SK-N-SH (cell line): ENCODE measurements at regions not wholly inside any gene's neighbourhood (a gene's known extent, or its start where the extent isn't known, plus 50 kb on each side); places are given as distances from the start of the nearest gene placed in this dataset.

ENCODE experiments used
- CTCF ChIA-PET: fragments of 300-600, 350-600 bp; formaldehyde crosslinking; extraction: SDS; loops from one replicate; lab custom pipeline; 2021; lab: Yijun Ruan, JAX
- POLR2A ChIA-PET: fragments of 350-600 bp; sonication (Branson Sonifier 250); formaldehyde crosslinking; extraction: SDS; loops from one replicate; lab custom pipeline; 2020; ENCODE audit warnings: antibody characterized with exemption, inconsistent platforms; lab: Yijun Ruan, JAX
- DNase-seq: peaks from one replicate; pipeline ENCODE4 v3.0.0; 2012
- H2AFZ ChIP-seq: fragments of 200-600 bp; sonication (generic); 2 replicates; pipeline ENCODE4 v1.8.1; 2016; ENCODE audit warnings: antibody characterized with exemption, mild to moderate bottlenecking, low read depth
- H3F3A ChIP-seq: fragments of 200-600 bp; sonication (generic); replicated peaks from 2 replicates; pipeline ENCODE3; 2016; ENCODE audit warnings: antibody characterized with exemption, mild to moderate bottlenecking; ENCODE audit not compliant: insufficient read depth
- H3K27ac ChIP-seq, 2 experiments: fragments of 200-500 bp in 1 of 2; fragments of 200-600 bp in 1 of 2; sonication (Bioruptor generic) in 1 of 2; sonication (generic), shearing (Covaris generic) in 1 of 2; 2 replicates each; pipeline versions ENCODE4 v1.5.1 to v1.6.1; 2014 to 2016; ENCODE audit warnings: low read depth in 2 of 2, inconsistent platforms in 1 of 2, low read length in 1 of 2, mild to moderate bottlenecking in 1 of 2, mixed read lengths in 1 of 2
- H3K27me3 ChIP-seq: fragments of 200-600 bp; sonication (generic), shearing (Covaris generic); 2 replicates; pipeline ENCODE4 v1.6.1; 2016; ENCODE audit warnings: mixed run types; ENCODE audit not compliant: insufficient read depth
- H3K36me3 ChIP-seq, 2 experiments: fragments of 200-500 bp in 1 of 2; fragments of 200-600 bp in 1 of 2; sonication (Bioruptor generic) in 1 of 2; sonication (generic) in 1 of 2; replicated peaks in 1 of 2; 2 replicates each; pipeline versions ENCODE3 to v1.5.1; 2014 to 2016; ENCODE audit warnings: low read length in 1 of 2, mild to moderate bottlenecking in 1 of 2; ENCODE audit not compliant: insufficient read depth in 2 of 2, control insufficient read depth in 1 of 2
- H3K4me1 ChIP-seq, 2 experiments: fragments of 200-500 bp in 1 of 2; fragments of 200-600 bp in 1 of 2; sonication (Bioruptor generic) in 1 of 2; sonication (generic), shearing (Covaris generic) in 1 of 2; 2 replicates each; pipeline versions ENCODE4 v1.5.1 to v1.6.1; 2014 to 2016; ENCODE audit warnings: low read depth in 1 of 2, low read length in 1 of 2, mixed run types in 1 of 2; ENCODE audit not compliant: insufficient read depth in 2 of 2, control insufficient read depth in 1 of 2
- H3K4me2 ChIP-seq: fragments of 200-600 bp; sonication (generic), shearing (Covaris generic); 2 replicates; pipeline ENCODE4 v1.6.1; 2017; ENCODE audit warnings: mixed run types
- H3K4me3 ChIP-seq, 2 experiments: fragments of 200-500 bp in 1 of 2; fragments of 200-600 bp in 1 of 2; sonication (Bioruptor generic) in 1 of 2; sonication (generic), shearing (Covaris generic) in 1 of 2; 2 replicates each; pipeline versions ENCODE4 v1.5.1 to v1.8.1; 2014 to 2016; ENCODE audit warnings: low read depth in 2 of 2, inconsistent platforms in 1 of 2, low read length in 1 of 2, mild to moderate bottlenecking in 1 of 2, mixed read lengths in 1 of 2, moderate library complexity in 1 of 2
- H3K79me2 ChIP-seq: fragments of 200-600 bp; sonication (generic); 2 replicates; pipeline ENCODE4 v1.8.1; 2017; ENCODE audit warnings: mild to moderate bottlenecking; ENCODE audit not compliant: insufficient read depth
- H3K9ac ChIP-seq: fragments of 200-600 bp; sonication (generic); 2 replicates; pipeline ENCODE4 v1.6.1; 2017; ENCODE audit warnings: mixed run types
- H3K9me2 ChIP-seq: fragments of 200-600 bp; sonication (generic); 2 replicates; pipeline ENCODE4 v1.6.1; 2017; ENCODE audit warnings: mixed run types
- H3K9me3 ChIP-seq: fragments of 200-600 bp; sonication (generic); 2 replicates; pipeline ENCODE4 v1.6.1; 2017; ENCODE audit warnings: mixed run types, mild to moderate bottlenecking, moderate library complexity
- H4K20me1 ChIP-seq: fragments of 200-600 bp; sonication (generic); 2 replicates; pipeline ENCODE4 v1.6.1; 2017; ENCODE audit warnings: mild to moderate bottlenecking, mixed run types; ENCODE audit not compliant: insufficient read depth
- ELF1 ChIP-seq: IDR thresholded peaks from 2 replicates; pipeline ENCODE4 v1.4.0; 2012
- EZH2phosphoT487 ChIP-seq: fragments of 200-600 bp; sonication (generic); IDR thresholded peaks from 2 replicates; pipeline ENCODE4 v1.6.1; 2017; ENCODE audit warnings: low read depth, mixed run types, mild to moderate bottlenecking, antibody characterized with exemption, moderate library complexity, borderline replicate concordance
- MEF2A ChIP-seq: IDR thresholded peaks from 2 replicates; pipeline ENCODE4 v1.4.0; 2012; ENCODE audit warnings: low read depth, borderline replicate concordance
- NRF1 ChIP-seq: IDR thresholded peaks from 2 replicates; pipeline ENCODE4 v1.6.1; 2012; ENCODE audit warnings: low read depth, mild to moderate bottlenecking, low read length
- RCOR1 ChIP-seq: fragments of 150-350 bp; IDR thresholded peaks from 2 replicates; pipeline ENCODE4 v1.6.1; 2017; ENCODE audit warnings: antibody characterized with exemption, low read length
- RFX5 ChIP-seq: IDR thresholded peaks from 2 replicates; pipeline ENCODE4 v1.6.1; 2012; ENCODE audit warnings: mild to moderate bottlenecking, improper control_type of control experiment, low read length
- RXRA ChIP-seq: IDR thresholded peaks from 2 replicates; pipeline ENCODE4 v1.4.0; 2012; ENCODE audit warnings: low read depth, mild to moderate bottlenecking, borderline replicate concordance
- TCF12 ChIP-seq: IDR thresholded peaks from 2 replicates; pipeline ENCODE4 v1.4.0; 2012
- TEAD4 ChIP-seq: IDR thresholded peaks from 2 replicates; pipeline ENCODE4 v1.4.0; 2012; ENCODE audit warnings: mild to moderate bottlenecking, borderline replicate concordance; ENCODE audit not compliant: insufficient read depth
- YY1 ChIP-seq: IDR thresholded peaks from 2 replicates; pipeline ENCODE4 v1.4.0; 2012; ENCODE audit warnings: low read depth, mild to moderate bottlenecking
- WGBS: methylation state at CpG from one replicate; pipeline ENCODE4 v1.1.6; 2017; ENCODE audit warnings: low lambda C conversion rate; 5-methylcytosine and 5-hydroxymethylcytosine counted together
- TF ChIP-seq, protein P1 (sequence below): IDR thresholded peaks from 2 replicates; pipeline ENCODE4 v1.4.0; 2012; ENCODE audit warnings: low read depth, borderline replicate concordance
- TF ChIP-seq, protein P2 (sequence below): IDR thresholded peaks from 2 replicates; pipeline ENCODE4; 2012
- TF ChIP-seq, protein P3 (sequence below): fragments of 200-600 bp; sonication (generic); IDR thresholded peaks from 2 replicates; pipeline ENCODE4 v1.6.1; 2017; ENCODE audit warnings: antibody characterized with exemption, mild to moderate bottlenecking, moderate library complexity
- TF ChIP-seq, protein P4 (sequence below): IDR thresholded peaks from 2 replicates; pipeline ENCODE4 v1.4.0; 2012; ENCODE audit warnings: low read depth

DNA sequence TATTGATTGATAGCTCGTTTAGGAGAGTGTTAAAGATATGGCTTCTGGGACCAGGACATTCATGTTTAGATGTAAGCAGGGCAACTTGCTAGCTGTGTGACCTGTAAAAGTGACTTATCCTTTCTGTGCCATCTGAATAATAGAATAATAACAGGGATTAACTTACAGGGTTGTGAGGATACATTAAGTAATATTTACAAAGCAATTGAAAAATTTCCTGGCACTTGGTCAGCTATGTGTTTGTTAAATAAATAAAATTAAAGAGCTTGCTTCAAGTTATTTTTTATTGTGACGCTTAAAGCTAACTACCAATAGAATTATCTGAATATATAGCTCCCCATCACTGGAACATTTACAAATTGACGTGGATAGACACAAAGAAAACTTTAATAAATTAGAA is 287.9 kb upstream of the CDIN1 start (continued):
- TF ChIP-seq, protein P1, sequence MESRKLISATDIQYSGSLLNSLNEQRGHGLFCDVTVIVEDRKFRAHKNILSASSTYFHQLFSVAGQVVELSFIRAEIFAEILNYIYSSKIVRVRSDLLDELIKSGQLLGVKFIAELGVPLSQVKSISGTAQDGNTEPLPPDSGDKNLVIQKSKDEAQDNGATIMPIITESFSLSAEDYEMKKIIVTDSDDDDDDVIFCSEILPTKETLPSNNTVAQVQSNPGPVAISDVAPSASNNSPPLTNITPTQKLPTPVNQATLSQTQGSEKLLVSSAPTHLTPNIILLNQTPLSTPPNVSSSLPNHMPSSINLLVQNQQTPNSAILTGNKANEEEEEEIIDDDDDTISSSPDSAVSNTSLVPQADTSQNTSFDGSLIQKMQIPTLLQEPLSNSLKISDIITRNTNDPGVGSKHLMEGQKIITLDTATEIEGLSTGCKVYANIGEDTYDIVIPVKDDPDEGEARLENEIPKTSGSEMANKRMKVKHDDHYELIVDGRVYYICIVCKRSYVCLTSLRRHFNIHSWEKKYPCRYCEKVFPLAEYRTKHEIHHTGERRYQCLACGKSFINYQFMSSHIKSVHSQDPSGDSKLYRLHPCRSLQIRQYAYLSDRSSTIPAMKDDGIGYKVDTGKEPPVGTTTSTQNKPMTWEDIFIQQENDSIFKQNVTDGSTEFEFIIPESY: no peak
- no peak for TF ChIP-seq TEAD4
- TF ChIP-seq, protein P2, sequence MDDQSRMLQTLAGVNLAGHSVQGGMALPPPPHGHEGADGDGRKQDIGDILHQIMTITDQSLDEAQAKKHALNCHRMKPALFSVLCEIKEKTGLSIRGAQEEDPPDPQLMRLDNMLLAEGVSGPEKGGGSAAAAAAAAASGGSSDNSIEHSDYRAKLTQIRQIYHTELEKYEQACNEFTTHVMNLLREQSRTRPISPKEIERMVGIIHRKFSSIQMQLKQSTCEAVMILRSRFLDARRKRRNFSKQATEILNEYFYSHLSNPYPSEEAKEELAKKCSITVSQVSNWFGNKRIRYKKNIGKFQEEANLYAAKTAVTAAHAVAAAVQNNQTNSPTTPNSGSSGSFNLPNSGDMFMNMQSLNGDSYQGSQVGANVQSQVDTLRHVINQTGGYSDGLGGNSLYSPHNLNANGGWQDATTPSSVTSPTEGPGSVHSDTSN: no peak
- TF ChIP-seq, all 33 proteins: peak for 0

DNA sequence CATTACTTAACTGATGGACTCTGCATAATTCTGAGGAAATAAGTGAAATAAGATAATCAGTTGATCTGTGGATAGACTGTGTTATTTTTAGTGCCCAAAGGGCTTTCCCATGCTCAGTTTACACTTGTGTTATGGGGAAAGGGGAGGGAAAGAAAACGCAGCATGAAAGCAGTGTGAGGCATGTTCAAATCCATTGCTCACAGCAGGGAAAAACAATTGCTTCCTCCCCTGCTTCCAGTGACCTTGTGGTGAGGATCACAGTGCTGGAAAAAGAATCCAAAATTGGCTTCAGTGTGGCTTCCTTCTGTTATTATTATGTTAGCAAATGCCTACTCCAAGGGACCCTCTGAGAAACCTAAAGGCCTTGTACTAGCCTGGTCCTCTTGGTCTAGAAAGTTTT is 285.1 kb upstream of the CDIN1 start:
- WGBS: 43% methylated on average over 1 of the region's 1 CpG
- TF ChIP-seq EZH2phosphoT487: no peak
- TF ChIP-seq, protein P2: no peak
- no peak for TF ChIP-seq RFX5
- no peak for TF ChIP-seq ELF1
- no peak for TF ChIP-seq RXRA
- no peak for TF ChIP-seq TCF12
- no peak for TF ChIP-seq RCOR1
- TF ChIP-seq YY1: no peak
- TF ChIP-seq, protein P3, sequence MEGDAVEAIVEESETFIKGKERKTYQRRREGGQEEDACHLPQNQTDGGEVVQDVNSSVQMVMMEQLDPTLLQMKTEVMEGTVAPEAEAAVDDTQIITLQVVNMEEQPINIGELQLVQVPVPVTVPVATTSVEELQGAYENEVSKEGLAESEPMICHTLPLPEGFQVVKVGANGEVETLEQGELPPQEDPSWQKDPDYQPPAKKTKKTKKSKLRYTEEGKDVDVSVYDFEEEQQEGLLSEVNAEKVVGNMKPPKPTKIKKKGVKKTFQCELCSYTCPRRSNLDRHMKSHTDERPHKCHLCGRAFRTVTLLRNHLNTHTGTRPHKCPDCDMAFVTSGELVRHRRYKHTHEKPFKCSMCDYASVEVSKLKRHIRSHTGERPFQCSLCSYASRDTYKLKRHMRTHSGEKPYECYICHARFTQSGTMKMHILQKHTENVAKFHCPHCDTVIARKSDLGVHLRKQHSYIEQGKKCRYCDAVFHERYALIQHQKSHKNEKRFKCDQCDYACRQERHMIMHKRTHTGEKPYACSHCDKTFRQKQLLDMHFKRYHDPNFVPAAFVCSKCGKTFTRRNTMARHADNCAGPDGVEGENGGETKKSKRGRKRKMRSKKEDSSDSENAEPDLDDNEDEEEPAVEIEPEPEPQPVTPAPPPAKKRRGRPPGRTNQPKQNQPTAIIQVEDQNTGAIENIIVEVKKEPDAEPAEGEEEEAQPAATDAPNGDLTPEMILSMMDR: no peak
- TF ChIP-seq, protein P4, sequence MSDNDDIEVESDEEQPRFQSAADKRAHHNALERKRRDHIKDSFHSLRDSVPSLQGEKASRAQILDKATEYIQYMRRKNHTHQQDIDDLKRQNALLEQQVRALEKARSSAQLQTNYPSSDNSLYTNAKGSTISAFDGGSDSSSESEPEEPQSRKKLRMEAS: no peak
- TF ChIP-seq NRF1: no peak
- no peak for TF ChIP-seq MEF2A
- Histone ChIP-seq H3K36me3 (no peaks in the 10 kb centered on the region), H3K4me3 (no peak overlapping the region), H3K27me3 (no peaks in the 10 kb centered on the region), H3K9ac (no peak overlapping the region), H3F3A (no peaks in the 10 kb centered on the region), H3K4me2 (no peak overlapping the region), H3K27ac (no peak overlapping the region), H3K4me1 (no peaks in the 10 kb centered on the region; a peak in 1 of 4 replicates), H3K79me2 (no peaks in the 10 kb centered on the region), H3K9me3 (no peaks in the 10 kb centered on the region), H4K20me1 (no peaks in the 10 kb centered on the region), H3K9me2 (no peaks in the 10 kb centered on the region), H2AFZ (peak overlapping the region; percentile 75; the same call in 1 of the 2 replicates)
- POLR2A ChIA-PET: no interaction called here
- CTCF ChIA-PET: no interaction called here
- no peak for DNase-seq
